H1 (cell line): ENCODE measurements at regions not wholly inside any gene's neighbourhood (a gene's known extent, or its start where the extent isn't known, plus 50 kb on each side); places are given as distances from the start of the nearest gene placed in this dataset.

Experiments used
- CTCF ChIA-PET: fragments of 300-600 bp; sonication (Branson Sonifier 250); formaldehyde crosslinking; loops from one replicate; lab custom pipeline; 2021; ENCODE audit not compliant: partially characterized antibody; lab: Charles Lee
- POLR2A ChIA-PET: fragments of 300-600 bp; sonication (Branson Sonifier 250); formaldehyde crosslinking; loops from one replicate; lab custom pipeline; 2021; ENCODE audit warnings: inconsistent platforms; ENCODE audit not compliant: partially characterized antibody; lab: Charles Lee
- DNase-seq, 2 experiments: peaks; one replicate each; pipeline versions ENCODE4 v3.0.0 to v3.0.0-alpha.2; 2010 to 2022; ENCODE audit warnings: low spot score in 2 of 2, low read depth in 1 of 2, mixed read lengths in 1 of 2
- FAIRE-seq: peaks from 2 replicates; lab custom pipeline; 2011; peaks lifted over from hg19 to GRCh38; lab: Jason Lieb, UNC
- H2AFZ ChIP-seq: 2 replicates; pipeline ENCODE4 v1.8.1; 2012; ENCODE audit warnings: low read length, inconsistent platforms
- H2AK5ac ChIP-seq: 2 replicates; pipeline ENCODE4 v1.6.1; 2013; ENCODE audit warnings: low read depth, low read length
- H2BK120ac ChIP-seq: replicated peaks from 2 replicates; pipeline ENCODE3; 2013; ENCODE audit warnings: low read depth, low read length, inconsistent platforms
- H2BK12ac ChIP-seq: 2 replicates; pipeline ENCODE4 v1.6.1; 2013; ENCODE audit warnings: low read depth, low read length
- H2BK15ac ChIP-seq: 2 replicates; pipeline ENCODE4 v1.6.1; 2013; ENCODE audit warnings: low read length
- H2BK20ac ChIP-seq: 2 replicates; pipeline ENCODE4 v1.6.1; 2013; ENCODE audit warnings: low read length
- H2BK5ac ChIP-seq: 2 replicates; pipeline ENCODE4 v1.6.1; 2013; ENCODE audit warnings: low read depth, low read length
- H3K14ac ChIP-seq: 2 replicates; pipeline ENCODE4 v1.6.1; 2013; ENCODE audit warnings: inconsistent platforms; ENCODE audit not compliant: insufficient read length
- H3K18ac ChIP-seq: 2 replicates; pipeline ENCODE4 v1.6.1; 2013; ENCODE audit warnings: low read length; ENCODE audit errors: extremely low read depth
- H3K23ac ChIP-seq: 2 replicates; pipeline ENCODE4 v1.6.1; 2013; ENCODE audit warnings: inconsistent platforms; ENCODE audit not compliant: insufficient read length
- H3K23me2 ChIP-seq: 2 replicates; pipeline ENCODE4 v1.6.1; 2013; ENCODE audit warnings: low read depth, low read length
- H3K27ac ChIP-seq: 2 replicates; pipeline ENCODE4 v1.6.1; 2011; ENCODE audit warnings: low read depth, low read length, inconsistent platforms
- H3K27me3 ChIP-seq, 4 experiments: replicated peaks in 1 of 4; 1 replicate in 1 of 4; 2 replicates in 3 of 4; pipeline versions ENCODE4 v1.6.1 to v1.8.1; 2011 to 2013; ENCODE audit warnings: low read length in 3 of 4, mild to moderate bottlenecking in 3 of 4, inconsistent platforms in 2 of 4, mixed read lengths in 2 of 4, moderate library complexity in 1 of 4; ENCODE audit not compliant: control insufficient read depth in 3 of 4, insufficient read depth in 3 of 4; ENCODE audit errors: extremely low read depth in 1 of 4
- H3K36me3 ChIP-seq, 4 experiments: 2 replicates each; pipeline versions ENCODE4 v1.6.1 to v1.8.1; 2011 to 2013; ENCODE audit warnings: mild to moderate bottlenecking in 4 of 4, low read length in 3 of 4, moderate library complexity in 2 of 4, control low read depth in 1 of 4, inconsistent platforms in 1 of 4; ENCODE audit not compliant: insufficient read depth in 4 of 4, control insufficient read depth in 2 of 4
- H3K4ac ChIP-seq: replicated peaks from 2 replicates; pipeline ENCODE3; 2013; ENCODE audit warnings: low read length, low read depth, mixed read lengths, inconsistent platforms; ENCODE audit not compliant: insufficient read length
- H3K4me1 ChIP-seq, 4 experiments: replicated peaks in 1 of 4; 1 replicate in 1 of 4; 2 replicates in 3 of 4; pipeline versions ENCODE4 v1.6.1 to v1.8.1; 2011 to 2013; ENCODE audit warnings: low read length in 3 of 4, inconsistent platforms in 2 of 4, mixed read lengths in 1 of 4; ENCODE audit not compliant: insufficient read depth in 4 of 4, control insufficient read depth in 3 of 4
- H3K4me2 ChIP-seq, 2 experiments: 2 replicates each; pipeline versions ENCODE4 v1.6.1 to v1.8.1; 2011 to 2013; ENCODE audit warnings: low read depth in 2 of 2, low read length in 2 of 2, control low read depth in 1 of 2, inconsistent platforms in 1 of 2, mild to moderate bottlenecking in 1 of 2; ENCODE audit not compliant: insufficient read depth in 1 of 2
- H3K4me3 ChIP-seq, 4 experiments: fragments of 200-600, 300-600 bp in 1 of 4; sonication (generic), shearing (Covaris generic), sonication (Bioruptor Twin) in 1 of 4; 2 replicates each; pipeline versions ENCODE4 v1.5.1 to v1.8.1; 2011 to 2016; ENCODE audit warnings: low read length in 4 of 4, low read depth in 3 of 4, control low read depth in 2 of 4, inconsistent platforms in 2 of 4, mild to moderate bottlenecking in 2 of 4, mixed read lengths in 1 of 4, moderate library complexity in 1 of 4; ENCODE audit not compliant: insufficient read depth in 2 of 4; ENCODE audit errors: extremely low read depth in 1 of 4
- H3K56ac ChIP-seq: replicated peaks from 2 replicates; pipeline ENCODE3; 2013; ENCODE audit warnings: low read depth, mild to moderate bottlenecking, mixed read lengths, low read length, inconsistent platforms; ENCODE audit not compliant: insufficient read length
- H3K79me1 ChIP-seq: 2 replicates; pipeline ENCODE4 v1.6.1; 2013; ENCODE audit warnings: low read depth, low read length, control low read depth
- H3K79me2 ChIP-seq, 2 experiments: 2 replicates each; pipeline versions ENCODE4 v1.6.1 to v1.8.1; 2012 to 2013; ENCODE audit warnings: low read length in 2 of 2, mild to moderate bottlenecking in 2 of 2, inconsistent platforms in 1 of 2; ENCODE audit not compliant: insufficient read depth in 2 of 2, control insufficient read depth in 1 of 2
- H3K9ac ChIP-seq, 4 experiments: replicated peaks in 1 of 4; 1 replicate in 1 of 4; 2 replicates in 3 of 4; pipeline versions ENCODE4 v1.6.1 to v1.8.1; 2011 to 2013; ENCODE audit warnings: low read depth in 3 of 4, low read length in 3 of 4, control low read depth in 2 of 4, mild to moderate bottlenecking in 2 of 4, moderate library complexity in 2 of 4, inconsistent platforms in 1 of 4; ENCODE audit errors: extremely low read depth in 1 of 4
- H3K9me3 ChIP-seq, 2 experiments: 2 replicates each; pipeline versions ENCODE4 v1.6.1 to v1.8.1; 2012 to 2013; ENCODE audit warnings: mild to moderate bottlenecking in 2 of 2, moderate library complexity in 2 of 2, control low read depth in 1 of 2, inconsistent platforms in 1 of 2, low read depth in 1 of 2, low read length in 1 of 2, mixed read lengths in 1 of 2; ENCODE audit not compliant: insufficient read depth in 2 of 2
- H4K20me1 ChIP-seq, 2 experiments: replicated peaks in 1 of 2; 2 replicates each; pipeline versions ENCODE3 to v1.8.1; 2011 to 2013; ENCODE audit warnings: inconsistent platforms in 2 of 2, low read length in 2 of 2, mild to moderate bottlenecking in 1 of 2; ENCODE audit not compliant: insufficient read depth in 2 of 2, control insufficient read depth in 1 of 2
- H4K5ac ChIP-seq: 2 replicates; pipeline ENCODE4 v1.6.1; 2013; ENCODE audit warnings: low read length, low read depth, mixed read lengths, inconsistent platforms; ENCODE audit not compliant: insufficient read length
- H4K8ac ChIP-seq: 2 replicates; pipeline ENCODE4 v1.8.0; 2013; ENCODE audit warnings: mild to moderate bottlenecking, moderate library complexity, low read length, inconsistent platforms; ENCODE audit not compliant: insufficient read depth; ENCODE audit errors: extremely low read depth
- H4K91ac ChIP-seq: replicated peaks from 2 replicates; pipeline ENCODE3; 2013; ENCODE audit warnings: low read length, mixed read lengths, inconsistent platforms; ENCODE audit not compliant: insufficient read length
- GTF2F1 ChIP-seq: IDR thresholded peaks from 2 replicates; pipeline ENCODE4 v1.6.1; 2012; ENCODE audit warnings: low read depth, low read length, improper control_type of control experiment, borderline replicate concordance
- HDAC2 ChIP-seq, 2 experiments: fragments of 300-600 bp in 1 of 2; sonication (generic) in 1 of 2; IDR thresholded peaks; 2 replicates each; pipeline ENCODE4 v1.6.1; 2011 to 2012; ENCODE audit warnings: low read depth in 2 of 2, low read length in 2 of 2, mild to moderate bottlenecking in 2 of 2, moderate library complexity in 2 of 2, borderline replicate concordance in 1 of 2, inconsistent platforms in 1 of 2
- KDM4A ChIP-seq: IDR thresholded peaks from one replicate; pipeline ENCODE4 v1.7.1; 2012; ENCODE audit warnings: low read depth, mild to moderate bottlenecking, moderate library complexity, low read length, inconsistent platforms; ENCODE audit not compliant: severe bottlenecking
- NRF1 ChIP-seq: IDR thresholded peaks from 2 replicates; pipeline ENCODE4 v1.6.1; 2011; ENCODE audit warnings: mild to moderate bottlenecking, low read depth, low read length, improper control_type of control experiment
- PHF8 ChIP-seq: fragments of 200-600 bp; sonication (generic); conservative IDR thresholded peaks from 2 replicates; pipeline ENCODE4 v1.7.1; 2012; ENCODE audit warnings: low read depth, mild to moderate bottlenecking, inconsistent platforms, low read length, moderate library complexity
- RNF2 ChIP-seq: fragments of 200-900, 300-1000 bp; sonication (generic); IDR thresholded peaks from 2 replicates; pipeline ENCODE4 v1.7.1; 2016; ENCODE audit warnings: borderline replicate concordance, low read depth, mild to moderate bottlenecking, antibody characterized with exemption, low read length; ENCODE audit not compliant: poor library complexity, severe bottlenecking; ENCODE audit errors: missing control alignments
- RXRA ChIP-seq: IDR thresholded peaks from 2 replicates; pipeline ENCODE4 v1.6.1; 2011; ENCODE audit warnings: low read depth, mild to moderate bottlenecking, low read length, moderate library complexity; ENCODE audit not compliant: insufficient read depth
- SAP30 ChIP-seq: fragments of 300-600 bp; sonication (generic); IDR thresholded peaks from 2 replicates; pipeline ENCODE4 v1.7.1; 2012; ENCODE audit warnings: low read length, moderate library complexity, mild to moderate bottlenecking, inconsistent platforms; ENCODE audit not compliant: insufficient read depth, insufficient replicate concordance
- SP1 ChIP-seq: IDR thresholded peaks from 2 replicates; pipeline ENCODE4 v1.6.1; 2011; ENCODE audit warnings: low read depth, low read length
- TF ChIP-seq, protein P1 (sequence below): IDR thresholded peaks from 2 replicates; pipeline ENCODE4 v1.6.1; 2012; ENCODE audit warnings: inconsistent platforms
- TF ChIP-seq, protein P2 (sequence below): IDR thresholded peaks from 2 replicates; pipeline ENCODE4 v1.6.1; 2011; ENCODE audit warnings: low read length, improper control_type of control experiment
- TF ChIP-seq, protein P3 (sequence below): IDR thresholded peaks from 2 replicates; pipeline ENCODE4 v1.6.1; 2012; ENCODE audit warnings: inconsistent platforms

DNA sequence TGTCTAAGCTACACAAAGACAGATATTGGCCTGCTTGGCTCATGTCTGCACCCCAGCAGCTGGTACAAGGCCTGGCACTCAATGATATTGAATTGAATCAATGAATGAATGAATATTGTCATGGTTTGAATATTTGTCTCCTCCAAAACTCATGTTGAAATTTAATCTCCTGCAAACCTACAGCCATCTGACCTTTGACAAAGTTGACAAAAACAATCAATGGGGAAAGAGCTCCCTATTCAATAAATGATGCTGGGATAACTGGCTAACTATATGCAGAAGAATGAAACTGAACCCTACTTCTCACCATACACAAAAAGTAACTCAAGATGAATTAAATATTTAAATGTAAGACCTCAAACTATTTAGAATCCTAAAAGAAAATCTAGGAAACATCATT is 144.7 kb downstream of the CYP26A1 start:
- Histone ChIP-seq H3K27ac (no peak overlapping the region), H2BK120ac (no peak overlapping the region), H3K4ac (peak overlapping the region; percentile 62), H4K20me1 (no peaks in the 10 kb centered on the region), H4K5ac (no peak overlapping the region), H4K8ac (no peak overlapping the region), H3K27me3 (no peaks in the 10 kb centered on the region), H3K4me1 (no peaks in the 10 kb centered on the region; a peak in 1 of 7 replicates), H2BK12ac (no peak overlapping the region), H4K91ac (no peak overlapping the region), H2BK20ac (no peak overlapping the region), H3K23ac (no peak overlapping the region), H3K9ac (no peak overlapping the region), H3K79me2 (no peaks in the 10 kb centered on the region), H3K23me2 (no peaks in the 10 kb centered on the region), H3K4me2 (no peak overlapping the region), H3K36me3 (no peaks in the 10 kb centered on the region)
- FAIRE-seq (no peak), DNase-seq (no peak)
- ChIA-PET POLR2A (interaction anchor here (1.2 kb wide), 1 partner anchor 63 kb away, joined by 4 read pairs; no protein-coding TSS in a partner anchor), CTCF (interaction anchor here (0.6 kb wide), 1 partner anchor 23 kb away, joined by 3 read pairs; no protein-coding TSS in a partner anchor)
- TF ChIP-seq KDM4A (no peak), HDAC2 (IDR thresholded peaks at IDR 0.05; ENCODE audit: borderline replicate concordance in 1 of 2, low read depth in 2 of 2, low read length in 2 of 2) (no peak), SP1 (no peak), RXRA (no peak), SAP30 (no peak), NRF1 (no peak), RNF2 (no peak), GTF2F1 (no peak), PHF8 (no peak)
- TF ChIP-seq, protein P1, sequence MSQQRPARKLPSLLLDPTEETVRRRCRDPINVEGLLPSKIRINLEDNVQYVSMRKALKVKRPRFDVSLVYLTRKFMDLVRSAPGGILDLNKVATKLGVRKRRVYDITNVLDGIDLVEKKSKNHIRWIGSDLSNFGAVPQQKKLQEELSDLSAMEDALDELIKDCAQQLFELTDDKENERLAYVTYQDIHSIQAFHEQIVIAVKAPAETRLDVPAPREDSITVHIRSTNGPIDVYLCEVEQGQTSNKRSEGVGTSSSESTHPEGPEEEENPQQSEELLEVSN: no peak
- TF ChIP-seq, protein P2, sequence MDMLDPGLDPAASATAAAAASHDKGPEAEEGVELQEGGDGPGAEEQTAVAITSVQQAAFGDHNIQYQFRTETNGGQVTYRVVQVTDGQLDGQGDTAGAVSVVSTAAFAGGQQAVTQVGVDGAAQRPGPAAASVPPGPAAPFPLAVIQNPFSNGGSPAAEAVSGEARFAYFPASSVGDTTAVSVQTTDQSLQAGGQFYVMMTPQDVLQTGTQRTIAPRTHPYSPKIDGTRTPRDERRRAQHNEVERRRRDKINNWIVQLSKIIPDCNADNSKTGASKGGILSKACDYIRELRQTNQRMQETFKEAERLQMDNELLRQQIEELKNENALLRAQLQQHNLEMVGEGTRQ: no peak
- TF ChIP-seq, protein P3, sequence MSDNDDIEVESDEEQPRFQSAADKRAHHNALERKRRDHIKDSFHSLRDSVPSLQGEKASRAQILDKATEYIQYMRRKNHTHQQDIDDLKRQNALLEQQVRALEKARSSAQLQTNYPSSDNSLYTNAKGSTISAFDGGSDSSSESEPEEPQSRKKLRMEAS: no peak
- TF ChIP-seq, all 59 proteins: peak for 0
- Histone ChIP-seq H3K56ac (no peak overlapping the region), H3K79me1 (no peaks in the 10 kb centered on the region), H2BK15ac (0 out of 2 replicates have a peak overlapping the region, but pooled peaks have one; percentile 33), H3K4me3 (no peak overlapping the region), H3K14ac (no peak overlapping the region), H3K18ac (no peak overlapping the region), H2AK5ac (no peak overlapping the region), H2AFZ (no peak overlapping the region), H3K9me3 (0 out of 4 replicates have a peak, but pooled peaks cover 0 to 2% of the 10 kb centered on the region in 2 experiments), H2BK5ac (no peak overlapping the region)
